H1 (cell line): ENCODE measurements at regions not wholly inside any gene's neighbourhood (a gene's known extent, or its start where the extent isn't known, plus 50 kb on each side); places are given as distances from the start of the nearest gene placed in this dataset.

ENCODE experiments used
- RAD21 ChIP-seq, 2 experiments: IDR thresholded peaks in 1 of 2; conservative IDR thresholded peaks in 1 of 2; 2 replicates each; pipeline ENCODE4 v1.6.1; 2011; ENCODE audit warnings: low read depth in 2 of 2, low read length in 2 of 2, improper control_type of control experiment in 1 of 2, inconsistent platforms in 1 of 2, mild to moderate bottlenecking in 1 of 2, moderate library complexity in 1 of 2
- RFX5 ChIP-seq: IDR thresholded peaks from 2 replicates; pipeline ENCODE4 v1.6.1; 2011; ENCODE audit warnings: low read depth, low read length, improper control_type of control experiment, borderline replicate concordance
- TAF1 ChIP-seq: IDR thresholded peaks from 2 replicates; pipeline ENCODE4 v1.6.1; 2011; ENCODE audit warnings: mild to moderate bottlenecking, low read depth, low read length

- TF ChIP-seq TAF1 (no peak), RFX5 (no peak), RAD21 (IDR thresholded peaks at IDR 0.05 in 1 of 2, conservative IDR thresholded peaks at IDR 0.05 in 1 of 2; ENCODE audit: low read depth in 2 of 2, low read length in 2 of 2) (no peak)
These were observed 122.5 kb upstream of the GAP43 start (continued) for GRCh38 chr3:115500795-115501194.
